Non-pigmented ciliary epithelial cell (primary cell): ENCODE measurements at regions not wholly inside any gene's neighbourhood (a gene's known extent, or its start where the extent isn't known, plus 50 kb on each side); places are given as distances from the start of the nearest gene placed in this dataset.
"Not testable (repeated sequence)": the region's sequence is repeated elsewhere in the genome, so short reads cannot be mapped to it uniquely, and the experiment has no call there.

Experiments
- DNase-seq: peaks from one replicate; pipeline ENCODE4 v3.0.0-alpha.2; 2010; ENCODE audit warnings: low read depth

DNA sequence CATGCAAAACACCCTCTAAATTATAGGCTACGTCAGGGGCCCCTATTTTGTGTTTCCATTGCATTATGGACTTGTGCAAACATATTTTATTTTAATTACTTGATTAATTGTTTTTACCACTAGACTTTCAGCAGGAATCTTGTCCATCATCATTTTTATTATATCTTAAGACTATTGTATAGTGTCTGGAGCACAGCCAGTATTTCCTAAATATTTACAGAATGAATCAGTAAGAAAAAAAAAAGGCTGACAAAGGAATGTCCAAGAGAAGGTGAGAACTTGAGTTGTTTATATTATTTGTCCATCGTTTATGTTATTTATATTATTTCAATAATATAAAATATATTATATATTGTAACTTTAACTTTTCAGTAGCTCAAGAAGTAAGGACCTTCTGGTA, 664.7 kb downstream of the SLC6A15 start:
- no peak for DNase-seq

DNA sequence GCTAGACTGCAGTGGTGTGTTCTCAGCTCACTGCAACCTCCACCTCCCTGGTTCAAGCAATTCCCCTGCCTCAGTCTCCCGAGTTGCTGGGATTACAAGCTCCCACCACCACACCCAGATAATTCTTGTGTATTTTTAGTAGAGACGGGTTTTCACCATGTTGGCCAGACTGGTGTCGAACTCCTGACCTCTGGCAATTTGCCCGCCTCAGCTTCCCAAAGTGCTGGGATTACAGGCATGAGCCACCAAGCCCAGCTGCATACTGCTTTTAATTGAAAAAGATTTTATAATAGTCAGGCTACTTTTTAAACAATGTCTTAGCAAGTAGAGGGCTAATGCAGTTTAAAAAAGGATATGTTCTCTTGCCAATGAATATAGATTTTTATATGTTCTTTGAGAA, 668.9 kb downstream of the SLC6A15 start:
- DNase-seq, result no peak

GRCh38 chr12:84222841-84223240, 689.8 kb downstream of the SLC6A15 start:
- no peak for DNase-seq

- DNase-seq, result no peak
Observed at GRCh38 chr12:84218406-84218805, 694.2 kb downstream of the SLC6A15 start.

- peak; percentile 13 for DNase-seq
Observed at GRCh38 chr12:84201976-84202375, 710.6 kb downstream of the SLC6A15 start.

- no peak for DNase-seq
Observed at GRCh38 chr12:84198294-84198946, 714.2 kb downstream of the SLC6A15 start.

DNA sequence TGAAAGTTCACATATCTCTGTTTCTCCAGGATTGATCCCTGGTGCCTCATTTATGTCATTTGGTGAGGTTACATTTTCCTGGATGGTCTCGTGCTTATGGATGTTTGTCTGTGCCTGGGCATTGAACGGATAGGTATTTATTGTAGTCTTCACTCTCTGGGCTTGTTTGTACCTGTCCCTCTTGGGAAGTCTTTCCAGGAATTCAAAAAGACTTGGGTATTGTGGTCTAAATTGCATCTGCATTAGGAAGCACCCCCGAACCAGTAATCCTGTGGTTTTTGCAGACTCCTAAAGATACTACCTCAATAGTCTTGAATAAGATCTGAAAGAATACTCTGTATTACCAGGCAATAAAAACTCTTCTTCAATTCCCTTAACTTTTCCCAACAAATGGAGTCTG, 720.8 kb downstream of the SLC6A15 start:
- no peak for DNase-seq

DNA sequence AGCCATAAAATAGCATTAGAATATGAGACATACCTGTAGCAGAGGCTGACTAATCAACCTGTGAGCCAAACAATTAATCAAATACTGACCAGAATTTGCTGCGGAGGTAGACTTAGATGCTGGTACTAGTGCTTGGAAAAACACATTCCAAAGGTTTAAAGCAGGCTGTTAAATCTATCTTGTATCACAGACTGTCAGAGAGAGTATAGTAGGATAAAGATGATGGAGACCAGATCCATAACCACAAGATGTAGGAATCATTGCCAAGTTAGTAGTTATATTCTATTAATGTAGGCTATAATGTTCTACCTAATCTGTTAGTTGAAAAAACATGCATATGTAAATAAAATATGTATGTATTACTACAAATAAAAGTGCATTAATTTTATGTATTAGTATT, 726.2 kb downstream of the SLC6A15 start:
- no peak for DNase-seq

DNA sequence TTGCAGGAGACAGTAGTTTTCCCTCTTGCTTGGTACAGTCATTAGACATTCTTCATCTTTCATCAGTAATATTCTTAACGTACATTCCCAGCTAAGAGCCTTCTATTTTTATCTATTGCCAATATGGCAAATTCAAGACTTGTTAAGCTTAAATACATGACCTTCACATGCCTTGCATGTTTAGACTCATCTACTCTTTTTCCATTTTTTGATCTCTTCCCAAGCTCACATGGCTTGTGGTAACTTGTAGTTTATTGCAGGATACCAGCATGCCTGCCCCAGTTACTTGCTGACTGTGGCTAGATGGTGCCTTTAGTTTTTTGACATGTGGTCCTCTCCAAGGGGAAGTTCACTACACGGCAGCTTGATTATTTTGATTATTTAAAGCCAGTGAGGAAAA, 729.0 kb downstream of the SLC6A15 start:
- DNase-seq, result no peak

DNA sequence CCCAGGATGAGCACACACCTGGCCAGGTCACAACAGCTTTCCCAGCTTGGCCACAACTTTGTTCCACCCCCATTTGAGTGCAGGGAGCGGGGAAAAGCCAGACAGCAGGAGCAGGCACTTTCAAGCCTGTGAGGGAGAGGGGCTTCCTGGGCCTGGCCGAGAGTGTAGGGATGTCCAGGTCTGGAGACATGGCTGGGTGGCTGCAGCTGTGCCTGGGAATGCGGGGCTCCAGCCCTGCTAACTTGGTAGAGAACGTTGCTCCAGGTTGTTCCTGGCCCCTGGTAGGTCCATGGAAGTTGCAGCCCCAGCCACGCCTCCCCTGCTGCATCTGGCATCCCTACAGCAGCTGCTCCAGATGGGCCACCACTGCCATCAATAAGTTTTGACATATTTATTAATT, 738.5 kb downstream of the SLC6A15 start:
- no peak for DNase-seq

- DNase-seq, result no peak
Observed at GRCh38 chr12:84172823-84173424, 739.7 kb downstream of the SLC6A15 start.

DNA sequence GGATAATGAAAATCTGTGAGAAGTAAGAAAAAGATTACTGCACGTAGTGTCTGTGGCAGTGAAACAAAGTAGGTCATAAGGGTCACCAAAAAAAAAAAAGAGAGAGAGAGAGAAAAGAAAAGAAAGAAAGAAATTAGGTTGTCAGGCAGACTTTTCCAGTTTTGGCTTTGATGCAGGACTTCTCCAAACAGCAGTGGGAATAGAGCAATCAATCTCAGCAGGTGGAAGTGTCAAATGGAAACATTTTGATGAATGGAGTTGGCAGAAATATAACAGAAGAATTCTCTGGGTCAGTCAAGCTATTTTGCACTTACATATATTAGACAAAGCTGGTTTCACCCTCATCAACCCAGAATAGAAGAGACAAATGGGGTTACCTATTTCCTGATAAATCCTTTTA, 745.8 kb downstream of the SLC6A15 start:
- no peak for DNase-seq

- DNase-seq, result no peak
Observed at GRCh38 chr12:84165998-84166571, 746.5 kb downstream of the SLC6A15 start.

- no peak for DNase-seq
Observed at GRCh38 chr12:84161296-84161695, 751.3 kb downstream of the SLC6A15 start.

- DNase-seq, result no peak
Observed at GRCh38 chr12:84159260-84159659, 753.3 kb downstream of the SLC6A15 start.

DNA sequence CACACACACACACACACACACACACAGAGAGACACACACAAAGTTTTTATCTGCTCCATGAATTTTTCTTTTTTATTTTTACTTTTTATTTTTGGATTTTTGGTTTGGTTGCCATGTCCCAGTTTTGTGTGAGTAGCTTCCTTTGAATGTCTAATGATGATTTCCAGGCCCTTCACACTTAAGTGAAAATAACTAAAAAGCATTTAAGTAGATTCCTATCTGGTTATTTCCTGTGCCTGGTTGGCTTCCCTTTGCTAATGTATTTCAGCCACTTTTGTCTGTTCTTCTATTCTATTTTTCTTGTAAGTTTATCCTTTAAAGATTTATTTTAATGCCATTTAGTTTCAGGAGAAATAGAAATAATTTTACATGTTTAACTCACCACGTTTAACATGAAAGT, 755.4 kb downstream of the SLC6A15 start:
- DNase-seq, result no peak

- DNase-seq, result not testable (repeated sequence)
Observed at GRCh38 chr12:84154991-84155930, 757.3 kb downstream of the SLC6A15 start.

GRCh38 chr12:84154439-84154990, 758.1 kb downstream of the SLC6A15 start:
- not testable (repeated sequence) for DNase-seq

DNA sequence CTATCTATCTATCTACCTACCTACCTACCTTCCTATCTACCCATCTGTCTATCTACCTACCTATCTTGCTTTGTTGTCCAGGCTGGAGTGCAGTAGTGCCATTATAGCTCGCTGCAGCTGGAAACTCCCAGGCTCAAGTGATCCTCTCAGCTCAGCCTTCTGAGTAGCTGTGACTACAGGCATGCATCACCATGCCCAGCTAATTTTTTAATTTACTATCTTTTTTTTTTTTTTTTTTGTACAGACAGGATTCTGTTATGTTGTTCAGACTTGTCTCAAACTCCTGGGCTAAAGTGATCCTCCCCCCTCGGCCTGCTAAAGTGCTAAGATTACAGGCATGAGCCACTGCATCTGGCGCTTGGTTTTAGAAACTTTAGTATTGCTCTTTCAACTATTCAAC, 762.4 kb downstream of the SLC6A15 start:
- no peak for DNase-seq

GRCh38 chr12:84148335-84148734, 764.3 kb downstream of the SLC6A15 start:
- no peak for DNase-seq

GRCh38 chr12:84136862-84137367, 775.7 kb downstream of the SLC6A15 start:
- no peak for DNase-seq
